ENCODE measurements at regions not wholly inside any gene's neighbourhood (a gene's known extent, or its start where the extent isn't known, plus 50 kb on each side); places are given as distances from the start of the nearest gene placed in this dataset.

DNA sequence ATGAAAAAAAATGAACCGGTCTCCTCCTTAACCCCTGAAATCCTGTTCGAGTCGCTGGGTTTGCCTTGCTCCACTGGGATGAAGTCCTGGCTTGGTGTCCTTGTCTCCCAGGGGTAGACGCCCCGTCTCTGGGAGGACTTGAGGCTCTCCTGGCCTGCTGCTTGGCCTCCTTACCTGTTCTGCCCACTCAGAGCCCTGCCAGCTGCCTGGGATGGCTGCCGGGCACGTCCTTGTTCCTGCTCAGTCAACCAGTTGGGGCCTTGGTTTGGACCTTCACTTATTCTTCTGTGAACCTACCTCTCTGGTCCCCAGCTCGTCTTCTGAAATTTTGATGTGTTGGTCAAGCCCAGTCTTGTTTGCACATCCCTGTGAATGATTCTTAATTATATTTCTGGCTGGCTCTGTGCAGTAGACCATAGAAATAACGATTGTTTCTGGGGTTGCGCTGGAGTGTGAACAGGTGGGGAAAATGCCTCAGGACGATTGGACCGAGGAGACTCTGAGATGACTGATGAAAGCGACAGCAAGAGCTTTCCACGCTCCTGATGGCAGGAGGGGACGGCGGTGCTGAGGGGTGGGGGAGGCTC lies 126.5 kb upstream of the ESR1 start:
- no peak for DNase-seq (ENCODE audit: low read depth)
- H3K4me3 ChIP-seq (ENCODE audit: low read depth, low read length), result no peak overlapping the region
- TF ChIP-seq, protein P1, sequence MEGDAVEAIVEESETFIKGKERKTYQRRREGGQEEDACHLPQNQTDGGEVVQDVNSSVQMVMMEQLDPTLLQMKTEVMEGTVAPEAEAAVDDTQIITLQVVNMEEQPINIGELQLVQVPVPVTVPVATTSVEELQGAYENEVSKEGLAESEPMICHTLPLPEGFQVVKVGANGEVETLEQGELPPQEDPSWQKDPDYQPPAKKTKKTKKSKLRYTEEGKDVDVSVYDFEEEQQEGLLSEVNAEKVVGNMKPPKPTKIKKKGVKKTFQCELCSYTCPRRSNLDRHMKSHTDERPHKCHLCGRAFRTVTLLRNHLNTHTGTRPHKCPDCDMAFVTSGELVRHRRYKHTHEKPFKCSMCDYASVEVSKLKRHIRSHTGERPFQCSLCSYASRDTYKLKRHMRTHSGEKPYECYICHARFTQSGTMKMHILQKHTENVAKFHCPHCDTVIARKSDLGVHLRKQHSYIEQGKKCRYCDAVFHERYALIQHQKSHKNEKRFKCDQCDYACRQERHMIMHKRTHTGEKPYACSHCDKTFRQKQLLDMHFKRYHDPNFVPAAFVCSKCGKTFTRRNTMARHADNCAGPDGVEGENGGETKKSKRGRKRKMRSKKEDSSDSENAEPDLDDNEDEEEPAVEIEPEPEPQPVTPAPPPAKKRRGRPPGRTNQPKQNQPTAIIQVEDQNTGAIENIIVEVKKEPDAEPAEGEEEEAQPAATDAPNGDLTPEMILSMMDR (IDR thresholded peaks at IDR 0.05; ENCODE audit: insufficient read depth, low read depth, low read length, missing control alignments), result no peak

DNA sequence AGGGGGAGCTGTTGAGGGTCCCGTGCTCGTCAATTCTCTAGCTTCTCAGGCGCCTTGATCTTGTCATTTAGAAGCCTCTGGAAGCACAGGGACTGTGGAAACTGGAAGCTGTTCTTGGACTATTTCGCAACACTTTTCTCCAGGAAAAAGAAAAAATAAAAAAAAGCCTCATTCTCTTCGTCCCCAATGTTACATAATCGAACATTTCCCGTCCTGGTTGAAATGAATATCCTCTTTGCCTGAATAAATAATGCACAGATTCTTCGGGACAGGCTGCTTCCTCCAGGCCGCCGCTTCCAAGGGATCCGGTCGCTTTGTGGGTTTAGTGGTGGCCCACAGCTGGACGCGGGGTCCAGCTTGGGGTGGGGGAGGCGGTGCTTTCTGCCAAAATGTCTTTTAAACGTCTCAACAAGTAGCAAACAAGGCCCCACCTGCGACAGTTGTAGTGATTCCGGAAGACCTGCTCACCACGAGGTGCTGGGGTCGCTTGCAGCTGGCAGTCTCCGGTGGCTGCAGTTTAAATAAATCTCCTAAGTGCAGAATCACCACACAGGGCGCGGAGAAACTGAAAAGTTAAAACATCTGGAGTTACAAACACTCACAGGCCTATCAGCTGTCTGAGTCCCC lies 125.9 kb upstream of the ESR1 start:
- TF ChIP-seq, protein P1 (IDR thresholded peaks at IDR 0.05; ENCODE audit: insufficient read depth, low read depth, low read length, missing control alignments), result no peak
- DNase-seq (ENCODE audit: low read depth), result peak; percentile 28
- H3K4me3 ChIP-seq (ENCODE audit: low read depth, low read length), result no peak overlapping the region

DNA sequence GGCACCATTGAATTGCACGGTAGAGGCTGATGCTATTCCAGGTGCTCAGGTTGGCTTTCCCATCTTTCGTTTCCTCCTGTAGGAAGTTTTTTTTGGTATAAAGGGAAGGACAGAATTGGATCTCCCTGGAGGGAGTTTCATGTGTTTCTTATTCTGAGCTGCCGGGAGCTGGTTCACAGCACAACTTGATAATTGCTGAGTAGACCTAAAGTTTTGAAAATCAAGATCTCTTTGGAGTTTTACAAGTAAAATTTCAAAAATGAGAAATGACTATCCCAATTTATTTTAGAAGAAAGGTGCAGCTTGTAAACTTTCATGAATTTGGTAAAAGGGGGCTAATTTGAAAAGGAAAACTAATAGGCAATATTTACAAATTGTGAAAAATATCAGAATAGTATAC lies 125.2 kb upstream of the ESR1 start:
- H3K4me3 ChIP-seq (ENCODE audit: low read depth, low read length), result no peak overlapping the region
- DNase-seq (ENCODE audit: low read depth), result no peak
- TF ChIP-seq, protein P1 (IDR thresholded peaks at IDR 0.05; ENCODE audit: insufficient read depth, low read depth, low read length, missing control alignments), result no peak

DNA sequence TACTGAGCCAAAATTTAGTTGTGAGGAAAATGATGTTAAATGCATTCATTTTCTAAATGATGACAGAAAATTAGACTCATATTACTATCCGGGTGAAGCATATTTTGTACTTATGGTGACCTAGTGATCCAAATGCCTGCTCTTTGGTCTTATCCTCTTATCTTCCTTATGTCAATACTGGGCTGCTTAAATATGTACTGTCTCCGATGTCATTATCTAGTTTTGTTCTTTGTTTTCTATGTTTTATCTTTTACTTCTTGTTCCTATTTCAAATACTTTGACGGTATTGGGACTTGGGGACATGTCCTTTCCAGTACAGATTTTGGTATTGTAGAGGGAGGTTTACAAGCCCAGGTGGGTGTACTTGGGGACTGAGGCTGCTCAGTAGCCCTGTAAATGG lies 124.6 kb upstream of the ESR1 start:
- DNase-seq (ENCODE audit: low read depth), result no peak
- TF ChIP-seq, protein P1 (IDR thresholded peaks at IDR 0.05; ENCODE audit: insufficient read depth, low read depth, low read length, missing control alignments), result no peak
- no peak overlapping the region for H3K4me3 ChIP-seq (ENCODE audit: low read depth, low read length)

DNA sequence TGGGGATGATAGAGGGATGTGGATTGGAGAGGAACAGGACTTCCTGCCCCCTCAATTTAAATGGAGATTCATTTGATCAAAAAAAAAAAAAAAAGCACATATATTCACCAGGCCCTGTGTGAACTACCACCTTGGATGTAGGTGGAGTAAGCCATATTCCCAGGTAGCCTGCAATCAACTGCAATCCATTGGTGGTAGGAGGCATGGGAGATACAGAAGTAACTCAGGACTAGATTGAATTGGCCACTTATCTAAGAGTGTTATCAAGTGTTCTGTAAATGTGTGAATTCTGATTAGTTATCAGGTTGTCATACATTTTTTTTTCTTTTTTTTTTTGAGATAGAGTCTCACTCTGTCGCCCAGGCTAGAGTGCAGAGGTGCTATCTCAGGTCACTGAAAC lies 124.1 kb upstream of the ESR1 start:
- TF ChIP-seq, protein P1 (IDR thresholded peaks at IDR 0.05; ENCODE audit: insufficient read depth, low read depth, low read length, missing control alignments), result no peak
- DNase-seq (ENCODE audit: low read depth), result no peak
- no peak overlapping the region for H3K4me3 ChIP-seq (ENCODE audit: low read depth, low read length)

DNA sequence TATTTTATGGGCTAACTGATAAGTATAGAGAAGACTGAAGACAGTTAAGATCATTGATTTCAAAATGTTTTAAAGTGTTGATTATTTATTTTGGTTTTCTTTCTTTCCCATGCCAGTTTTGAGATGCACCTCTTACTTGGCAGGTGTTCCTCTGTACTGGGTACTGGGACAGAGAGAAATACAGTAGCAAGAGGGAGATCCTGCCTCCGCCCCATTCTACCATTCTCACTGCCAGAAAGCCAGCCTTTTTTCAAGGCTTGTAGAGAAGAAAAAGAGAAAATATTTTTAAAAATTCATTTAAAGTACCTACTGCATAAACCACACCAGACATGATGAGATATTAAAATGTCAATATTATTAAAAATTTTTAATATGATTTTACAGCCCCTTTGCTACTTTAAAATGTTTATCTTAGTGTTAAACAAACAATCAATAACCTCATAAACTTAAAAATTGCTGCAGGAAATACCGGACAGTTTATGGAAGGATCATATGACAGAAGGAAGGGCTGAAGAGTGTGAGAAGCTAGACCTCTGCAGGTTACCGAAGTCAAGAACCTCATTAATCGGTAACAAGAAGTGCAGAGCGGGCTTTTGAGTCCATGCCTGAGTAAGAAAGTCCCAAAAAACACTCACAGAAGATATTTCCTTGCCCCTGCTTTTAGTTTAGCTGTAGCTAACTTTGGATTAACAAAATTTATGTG lies 117.8 kb upstream of the ESR1 start:
- no peak for DNase-seq (ENCODE audit: low read depth)
- TF ChIP-seq, protein P1 (IDR thresholded peaks at IDR 0.05; ENCODE audit: insufficient read depth, low read depth, low read length, missing control alignments), result no peak
- H3K4me3 ChIP-seq (ENCODE audit: low read depth, low read length), result no peak overlapping the region

All from GM12865 (cell line).